ENCODE measurements at regions not wholly inside any gene's neighbourhood (a gene's known extent, or its start where the extent isn't known, plus 50 kb on each side); places are given as distances from the start of the nearest gene placed in this dataset.

DNA sequence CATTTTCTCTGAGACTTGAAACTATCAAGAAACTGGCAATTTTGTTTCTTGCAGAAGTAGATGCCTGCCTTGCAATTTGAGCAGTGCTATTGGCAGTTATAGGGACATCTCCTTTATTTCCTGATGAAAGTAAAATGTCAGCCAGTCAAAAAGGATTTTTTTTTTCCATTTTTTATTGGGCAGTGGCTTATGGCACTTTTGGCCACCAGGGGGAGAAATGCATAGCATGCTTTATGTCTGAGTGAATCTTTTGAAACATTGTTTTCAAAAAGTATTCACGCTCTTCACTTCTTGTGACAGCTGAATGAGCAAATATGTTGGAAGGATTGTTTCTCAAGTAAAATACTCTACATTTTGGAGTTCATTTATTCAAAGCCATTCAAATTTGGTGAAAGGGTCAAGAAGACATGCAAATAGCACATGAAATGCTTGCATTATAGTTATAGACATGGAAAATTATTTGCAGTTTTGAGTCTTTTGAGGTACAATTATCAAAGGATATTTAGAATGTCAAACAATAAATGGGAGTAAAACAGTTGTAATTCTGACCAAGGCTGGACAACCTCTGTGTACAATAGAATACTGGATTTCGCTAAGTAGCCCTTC lies 491.0 kb downstream of the CDH2 start:
- intact Hi-C loops (cut with DNase I) = no loop called here
- no peak for DNase-seq (ENCODE audit: extremely low spot score)
- Histone ChIP-seq H3K4me3 (no peak overlapping the region), H3K4me1 (no peaks in the 10 kb centered on the region), H3K27me3 (no peaks in the 10 kb centered on the region), H3K36me3 (no peaks in the 10 kb centered on the region), H3K27ac (replicated peaks in 1 of 4) (no peak overlapping the region), H3K9me3 (peaks cover 0 to 7% (median 0%) of the 10 kb centered on the region in 4 donors)
- TF ChIP-seq EP300 (IDR thresholded peaks at IDR 0.05) = no peak
- no peak for TF ChIP-seq POLR2A (IDR thresholded peaks at IDR 0.05; ENCODE audit: low read depth)
- TF ChIP-seq, protein P1, sequence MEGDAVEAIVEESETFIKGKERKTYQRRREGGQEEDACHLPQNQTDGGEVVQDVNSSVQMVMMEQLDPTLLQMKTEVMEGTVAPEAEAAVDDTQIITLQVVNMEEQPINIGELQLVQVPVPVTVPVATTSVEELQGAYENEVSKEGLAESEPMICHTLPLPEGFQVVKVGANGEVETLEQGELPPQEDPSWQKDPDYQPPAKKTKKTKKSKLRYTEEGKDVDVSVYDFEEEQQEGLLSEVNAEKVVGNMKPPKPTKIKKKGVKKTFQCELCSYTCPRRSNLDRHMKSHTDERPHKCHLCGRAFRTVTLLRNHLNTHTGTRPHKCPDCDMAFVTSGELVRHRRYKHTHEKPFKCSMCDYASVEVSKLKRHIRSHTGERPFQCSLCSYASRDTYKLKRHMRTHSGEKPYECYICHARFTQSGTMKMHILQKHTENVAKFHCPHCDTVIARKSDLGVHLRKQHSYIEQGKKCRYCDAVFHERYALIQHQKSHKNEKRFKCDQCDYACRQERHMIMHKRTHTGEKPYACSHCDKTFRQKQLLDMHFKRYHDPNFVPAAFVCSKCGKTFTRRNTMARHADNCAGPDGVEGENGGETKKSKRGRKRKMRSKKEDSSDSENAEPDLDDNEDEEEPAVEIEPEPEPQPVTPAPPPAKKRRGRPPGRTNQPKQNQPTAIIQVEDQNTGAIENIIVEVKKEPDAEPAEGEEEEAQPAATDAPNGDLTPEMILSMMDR (IDR thresholded peaks at IDR 0.05) = peak; percentile 14 to 47 (median 31)
- no peak for TF ChIP-seq POLR2AphosphoS5 (IDR thresholded peaks at IDR 0.05)
- WGBS = 79% methylated on average over 2 of the region's 2 CpGs

DNA sequence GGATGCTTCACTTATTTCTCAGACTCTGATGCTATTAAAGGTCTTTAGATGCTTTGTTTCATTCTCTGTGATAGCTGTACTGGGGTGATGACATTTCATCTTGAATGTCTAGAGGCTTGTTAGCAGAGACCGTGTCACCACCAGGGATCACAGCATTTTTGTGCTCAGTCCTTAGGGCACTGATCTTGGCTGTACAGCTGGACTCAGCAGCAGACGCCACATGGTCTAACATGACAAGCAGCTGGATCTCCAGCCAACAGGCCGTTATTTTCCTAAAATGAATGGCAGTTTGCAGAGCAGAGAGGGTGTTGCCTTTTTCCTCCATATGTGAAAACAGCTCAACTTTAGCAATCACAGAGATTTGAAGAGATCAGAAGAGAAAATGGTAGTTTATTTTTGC lies 491.8 kb downstream of the CDH2 start:
- TF ChIP-seq EP300 (IDR thresholded peaks at IDR 0.05) = no peak
- no peak for TF ChIP-seq POLR2A (IDR thresholded peaks at IDR 0.05; ENCODE audit: low read depth)
- TF ChIP-seq POLR2AphosphoS5 (IDR thresholded peaks at IDR 0.05) = no peak
- TF ChIP-seq, protein P1 (IDR thresholded peaks at IDR 0.05) = no peak
- peaks cover 0 to 7% (median 0%) of the 10 kb centered on the region in 4 donors for H3K9me3 ChIP-seq
- intact Hi-C loops (cut with DNase I) = no loop called here

DNA sequence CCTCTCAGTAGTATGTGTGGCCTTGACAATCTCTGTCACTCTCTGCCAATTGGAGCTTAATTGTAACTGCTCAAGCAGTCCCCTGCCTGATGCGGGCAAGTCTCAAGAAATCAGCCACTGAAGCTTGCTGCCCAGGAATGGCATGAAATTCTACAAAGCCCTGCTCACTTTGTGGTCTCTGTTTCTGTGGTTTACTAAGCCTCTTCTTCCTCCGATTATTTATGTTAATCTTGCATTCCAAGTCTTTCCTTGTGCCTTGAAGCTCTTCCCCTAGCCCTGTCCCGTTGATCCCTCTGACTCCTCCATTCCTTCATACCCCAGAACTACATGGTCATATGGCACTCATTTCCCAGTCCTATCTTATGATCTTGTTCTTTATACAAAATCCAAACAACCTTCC lies 489.3 kb upstream of the CHST9 start:
- Histone ChIP-seq H3K27me3 (no peaks in the 10 kb centered on the region), H3K36me3 (no peaks in the 10 kb centered on the region), H3K4me1 (no peaks in the 10 kb centered on the region), H3K9me3 (no peaks in the 10 kb centered on the region), H3K27ac (replicated peaks in 1 of 4) (no peak overlapping the region), H3K4me3 (no peak overlapping the region)
- no peak for DNase-seq (ENCODE audit: extremely low spot score)
- TF ChIP-seq, protein P1 (IDR thresholded peaks at IDR 0.05) = no peak
- TF ChIP-seq POLR2AphosphoS5 (IDR thresholded peaks at IDR 0.05) (no peak), POLR2A (IDR thresholded peaks at IDR 0.05; ENCODE audit: low read depth) (no peak), EP300 (IDR thresholded peaks at IDR 0.05) (no peak)
- 73% methylated on average over 3 of the region's 3 CpGs for WGBS
- intact Hi-C loops (cut with DNase I) = no loop called here

More for the DNA sequence above, 491.8 kb downstream of the CDH2 start:
- Histone ChIP-seq H3K27me3 (no peaks in the 10 kb centered on the region), H3K4me1 (no peaks in the 10 kb centered on the region), H3K27ac (replicated peaks in 1 of 4) (no peak overlapping the region), H3K4me3 (no peak overlapping the region), H3K36me3 (no peaks in the 10 kb centered on the region)
- no peak for DNase-seq (ENCODE audit: extremely low spot score)
- WGBS = 40% methylated on average over 3 of the region's 3 CpGs

DNA sequence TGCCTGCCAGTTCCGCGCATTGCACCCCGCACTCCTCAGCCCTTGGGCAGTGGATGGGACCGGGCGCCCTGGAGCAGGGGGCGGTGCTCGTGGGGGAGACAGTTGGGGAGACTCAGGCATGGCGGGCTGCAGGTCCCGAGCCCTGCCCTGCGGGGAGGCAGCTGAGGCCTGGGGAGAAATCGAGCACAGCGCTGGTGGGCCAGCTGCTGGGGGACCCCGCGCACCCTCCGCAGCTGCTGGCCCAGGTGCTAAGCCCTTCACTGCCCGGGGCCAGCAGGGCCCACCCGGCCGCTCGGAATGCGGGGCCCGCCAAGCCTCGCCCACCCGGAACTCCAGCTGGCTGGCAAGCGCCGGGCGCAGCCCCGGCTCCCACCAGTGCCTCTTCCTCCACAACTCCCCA lies 488.8 kb upstream of the CHST9 start:
- DNase-seq (ENCODE audit: extremely low spot score) = no peak
- intact Hi-C loops (cut with DNase I) = no loop called here
- Histone ChIP-seq H3K4me3 (no peak overlapping the region), H3K36me3 (no peaks in the 10 kb centered on the region), H3K27me3 (no peaks in the 10 kb centered on the region), H3K9me3 (no peaks in the 10 kb centered on the region), H3K27ac (replicated peaks in 1 of 4) (no peak overlapping the region), H3K4me1 (no peaks in the 10 kb centered on the region)
- TF ChIP-seq POLR2A (IDR thresholded peaks at IDR 0.05; ENCODE audit: low read depth) (no peak), EP300 (IDR thresholded peaks at IDR 0.05) (no peak), POLR2AphosphoS5 (IDR thresholded peaks at IDR 0.05) (no peak)
- TF ChIP-seq, protein P1 (IDR thresholded peaks at IDR 0.05) = no peak
- WGBS = no CpG with 5 or more reads among the region's 27 CpGs

DNA sequence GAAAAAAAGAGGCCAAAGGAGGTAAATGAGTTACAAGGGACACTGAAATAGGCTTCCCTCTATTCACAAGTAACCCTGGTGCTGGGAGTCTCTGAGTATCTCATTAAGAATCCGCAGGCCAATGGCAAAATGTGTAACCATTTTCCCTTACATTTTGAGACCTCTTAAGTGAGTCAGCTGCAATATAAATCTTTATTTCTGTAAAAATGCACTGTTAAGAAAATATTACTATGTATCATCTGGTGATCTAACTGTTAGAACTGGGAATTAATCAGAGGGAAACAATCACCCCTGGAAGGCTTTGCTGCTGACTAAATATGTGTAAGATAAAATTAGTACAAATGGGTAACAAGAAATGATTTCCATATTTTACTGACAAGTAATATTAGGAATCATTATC lies 483.1 kb upstream of the CHST9 start:
- intact Hi-C loops (cut with DNase I) = no loop called here
- no peaks in the 10 kb centered on the region for H3K9me3 ChIP-seq
- H3K36me3 ChIP-seq = no peaks in the 10 kb centered on the region
- H3K4me1 ChIP-seq = no peaks in the 10 kb centered on the region
- no peak for TF ChIP-seq POLR2AphosphoS5 (IDR thresholded peaks at IDR 0.05)
- DNase-seq (ENCODE audit: extremely low spot score) = no peak
- H3K4me3 ChIP-seq = no peak overlapping the region
- no peak overlapping the region for H3K27ac ChIP-seq (replicated peaks in 1 of 4)
- no peaks in the 10 kb centered on the region for H3K27me3 ChIP-seq
- 88% methylated on average over 1 of the region's 1 CpG for WGBS

Data from esophagus muscularis mucosa (tissue), 4 donors.